HG02610 (cell line): ENCODE measurements at regions not wholly inside any gene's neighbourhood (a gene's known extent, or its start where the extent isn't known, plus 50 kb on each side); places are given as distances from the start of the nearest gene placed in this dataset.
"Not testable (repeated sequence)": the region's sequence is repeated elsewhere in the genome, so short reads cannot be mapped to it uniquely, and the experiment has no call there.

Source experiments
- ATAC-seq: cut with Tn5 transposase; IDR thresholded peaks from one replicate; pipeline ENCODE4 v1.9.1; 2021; ENCODE audit warnings: mild to moderate bottlenecking, moderate library complexity; ENCODE audit not compliant: unreplicated experiment

DNA sequence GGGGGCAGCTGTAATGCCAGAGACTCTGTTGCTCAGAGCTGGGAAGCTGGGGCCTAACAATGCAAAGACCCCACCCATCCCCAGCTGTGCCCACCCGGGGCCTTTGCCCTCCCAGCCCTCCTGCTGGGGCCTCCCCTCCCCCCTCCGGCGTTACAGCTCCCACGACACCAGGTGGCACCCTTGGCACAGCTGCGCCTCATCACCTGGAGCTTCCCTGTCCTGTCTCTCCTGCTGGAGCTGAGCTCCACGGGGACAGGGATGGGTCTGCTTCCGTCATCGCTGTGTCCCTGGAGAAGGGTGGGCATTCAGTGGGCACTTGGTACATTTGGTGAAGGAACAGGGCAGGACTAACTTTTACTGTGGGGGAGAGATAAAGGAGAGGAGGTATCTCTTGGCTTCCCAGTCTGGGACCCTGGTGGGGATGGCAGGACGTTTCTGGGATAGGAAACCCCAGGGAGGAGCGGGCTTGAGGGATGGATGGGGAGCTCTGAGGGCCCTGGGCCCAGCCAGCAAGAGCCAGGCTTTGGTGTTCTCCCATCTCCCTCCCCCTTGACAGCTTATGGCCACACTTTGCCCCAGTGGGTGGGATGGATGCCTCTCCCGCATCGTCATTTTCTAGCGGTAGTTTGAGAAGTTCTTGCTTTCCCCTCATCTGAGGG, 453.2 kb downstream of the PTPRU start:
- ATAC-seq: no peak

DNA sequence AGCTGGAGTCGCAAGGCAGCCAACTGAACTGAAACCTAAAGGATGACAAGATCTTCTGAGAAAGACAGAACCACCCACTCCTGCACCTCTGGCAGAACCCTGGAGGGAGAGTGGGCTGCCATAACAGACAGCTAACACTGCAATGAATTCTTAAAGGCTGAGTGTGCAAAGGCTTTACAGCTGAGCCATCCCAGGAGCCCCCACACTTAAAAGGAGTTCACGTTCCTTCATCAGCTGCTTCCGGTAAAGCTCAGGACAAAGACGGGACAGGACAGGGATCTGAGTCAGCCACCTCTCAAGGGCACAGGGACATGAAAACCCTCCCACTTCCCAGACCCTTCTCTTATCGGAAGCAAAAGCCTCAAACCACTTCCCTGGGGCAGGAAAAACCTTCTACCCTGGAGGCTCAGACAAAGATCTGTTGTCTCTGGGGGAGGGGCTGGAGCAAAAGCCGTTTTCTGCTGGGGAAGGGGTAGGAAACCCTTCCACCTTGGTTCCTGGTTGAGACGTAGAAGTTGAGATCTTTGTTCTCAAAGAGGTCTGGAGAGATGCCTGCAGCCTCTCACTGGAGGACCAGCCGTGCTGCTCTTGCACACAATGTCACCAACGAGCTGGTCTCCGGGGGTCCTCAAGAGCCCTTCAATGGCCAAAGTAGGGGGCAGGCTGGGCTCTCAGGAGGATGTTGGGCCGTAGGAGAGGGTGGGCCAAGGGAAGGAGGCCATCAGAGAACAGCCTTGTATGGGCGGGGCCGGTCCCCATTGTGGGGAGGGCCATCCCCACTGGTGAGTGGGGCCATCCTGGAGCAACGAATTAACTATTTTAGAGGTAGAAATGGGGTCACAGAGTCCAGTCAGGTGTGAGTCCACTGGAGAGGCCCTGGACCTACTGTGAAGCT, 452.4 kb downstream of the PTPRU start:
- ATAC-seq: no peak

DNA sequence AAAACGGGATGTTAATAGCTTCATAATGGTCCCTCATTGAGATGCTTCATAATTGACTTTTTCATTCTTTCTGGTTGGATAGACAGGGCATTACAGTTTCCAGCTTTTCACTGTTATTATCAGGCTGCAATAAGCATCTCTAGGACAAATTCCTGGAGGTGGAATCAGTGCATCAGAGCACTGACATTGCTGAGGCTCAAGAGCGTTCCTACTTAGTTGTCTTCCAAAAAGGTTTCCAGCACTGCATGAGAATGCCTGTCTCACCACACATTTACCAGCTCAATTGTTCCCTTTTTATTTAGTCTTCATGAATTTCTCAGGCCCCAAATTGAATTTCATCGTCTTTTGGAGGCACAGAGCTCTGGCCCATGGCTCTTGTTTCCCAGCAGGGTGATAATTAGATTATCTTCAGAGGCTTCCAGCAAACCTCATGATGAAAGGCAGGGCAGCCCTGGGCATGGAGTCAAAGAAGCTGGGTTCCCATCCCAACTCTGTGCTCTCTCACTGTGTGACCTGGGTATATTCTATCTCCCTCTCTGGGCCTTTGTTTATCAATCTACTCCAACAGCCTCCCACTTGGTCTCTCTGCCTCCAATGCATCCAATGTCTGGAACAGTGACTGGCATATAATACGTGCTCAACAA, 451.4 kb downstream of the PTPRU start:
- no peak for ATAC-seq

- ATAC-seq: no peak
These were observed 450.8 kb downstream of the PTPRU start for GRCh38 chr1:29687166-29687565.

- no peak for ATAC-seq
These were observed 449.9 kb downstream of the PTPRU start for GRCh38 chr1:29686012-29686930.

- no peak for ATAC-seq
These were observed 449.1 kb downstream of the PTPRU start for GRCh38 chr1:29685387-29685786.

GRCh38 chr1:29684141-29684540, 447.8 kb downstream of the PTPRU start:
- ATAC-seq: no peak

DNA sequence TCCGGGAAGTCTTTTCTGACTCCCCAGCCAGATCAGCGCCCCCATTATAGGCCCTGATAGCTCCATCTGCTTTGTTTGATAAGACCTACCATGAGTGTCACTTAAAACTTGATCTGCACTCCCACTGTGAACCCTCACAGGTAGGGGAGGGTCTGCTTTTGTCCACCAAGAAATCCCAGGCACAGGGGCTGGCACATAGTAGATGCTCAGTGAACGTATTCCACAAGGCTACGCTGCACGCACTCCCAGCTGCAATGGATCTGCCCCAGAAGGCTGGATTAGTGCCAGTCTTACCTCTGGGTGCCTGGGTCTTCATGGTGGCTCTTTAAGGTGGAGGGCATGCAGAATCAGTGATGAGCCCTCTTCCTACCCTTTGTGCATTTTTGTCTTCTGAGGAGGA, 447.1 kb downstream of the PTPRU start:
- no peak for ATAC-seq

DNA sequence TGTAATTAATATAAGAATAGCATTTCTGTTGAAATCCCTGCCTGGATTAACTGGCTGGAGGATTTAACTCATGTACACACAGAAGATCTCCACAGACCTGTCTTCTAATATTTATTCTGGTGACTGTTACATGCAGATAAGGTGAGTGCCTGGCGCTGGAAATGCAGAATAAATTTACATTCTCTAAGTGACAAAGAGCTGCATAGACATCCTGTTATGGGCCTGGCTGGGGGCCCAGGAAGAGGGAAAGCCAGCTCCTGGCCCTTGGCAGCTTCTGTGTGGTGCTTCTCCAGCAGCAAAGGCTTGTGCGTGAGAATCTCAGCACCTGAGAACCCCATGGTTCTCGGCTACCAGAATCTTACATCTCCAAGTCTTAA, 446.6 kb downstream of the PTPRU start:
- ATAC-seq: no peak

DNA sequence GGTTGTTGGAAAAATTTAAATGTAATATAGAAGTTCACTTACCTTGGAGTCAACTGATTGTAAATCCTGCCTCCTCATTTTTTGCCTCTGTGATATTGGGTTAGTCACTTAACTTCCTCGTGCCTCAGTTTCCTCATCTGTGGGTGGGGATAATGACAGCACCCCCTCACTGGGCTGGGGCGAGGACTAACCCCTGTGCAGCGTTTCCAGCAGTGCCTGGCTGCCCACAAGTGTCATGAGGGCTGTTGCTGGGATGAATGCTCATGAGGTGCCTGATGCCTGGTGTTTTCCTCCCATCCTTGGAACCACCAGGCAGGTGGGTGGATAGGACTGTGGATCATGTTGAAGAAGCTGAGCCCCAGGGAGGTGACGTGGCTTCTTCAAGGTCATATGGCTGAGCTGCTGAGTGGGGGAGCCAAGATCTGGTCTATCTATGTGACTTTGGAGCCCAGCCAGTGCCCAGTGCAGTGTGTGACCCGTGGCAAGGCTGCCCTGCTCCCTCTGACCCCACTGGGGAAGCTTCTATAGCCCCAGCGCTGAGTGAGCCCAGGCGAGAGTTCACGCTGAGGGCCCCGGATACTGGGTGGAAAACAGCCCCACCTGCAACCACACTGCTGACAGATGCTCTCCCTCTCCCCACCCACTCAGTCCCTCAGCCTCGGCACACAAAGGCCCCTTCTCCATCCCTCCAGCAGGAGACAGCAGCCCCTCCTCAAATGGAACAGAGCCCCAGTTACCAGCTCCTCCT, 446.0 kb downstream of the PTPRU start:
- ATAC-seq: no peak

- ATAC-seq: not testable (repeated sequence)
These were observed 445.1 kb downstream of the PTPRU start for GRCh38 chr1:29681416-29681815.

DNA sequence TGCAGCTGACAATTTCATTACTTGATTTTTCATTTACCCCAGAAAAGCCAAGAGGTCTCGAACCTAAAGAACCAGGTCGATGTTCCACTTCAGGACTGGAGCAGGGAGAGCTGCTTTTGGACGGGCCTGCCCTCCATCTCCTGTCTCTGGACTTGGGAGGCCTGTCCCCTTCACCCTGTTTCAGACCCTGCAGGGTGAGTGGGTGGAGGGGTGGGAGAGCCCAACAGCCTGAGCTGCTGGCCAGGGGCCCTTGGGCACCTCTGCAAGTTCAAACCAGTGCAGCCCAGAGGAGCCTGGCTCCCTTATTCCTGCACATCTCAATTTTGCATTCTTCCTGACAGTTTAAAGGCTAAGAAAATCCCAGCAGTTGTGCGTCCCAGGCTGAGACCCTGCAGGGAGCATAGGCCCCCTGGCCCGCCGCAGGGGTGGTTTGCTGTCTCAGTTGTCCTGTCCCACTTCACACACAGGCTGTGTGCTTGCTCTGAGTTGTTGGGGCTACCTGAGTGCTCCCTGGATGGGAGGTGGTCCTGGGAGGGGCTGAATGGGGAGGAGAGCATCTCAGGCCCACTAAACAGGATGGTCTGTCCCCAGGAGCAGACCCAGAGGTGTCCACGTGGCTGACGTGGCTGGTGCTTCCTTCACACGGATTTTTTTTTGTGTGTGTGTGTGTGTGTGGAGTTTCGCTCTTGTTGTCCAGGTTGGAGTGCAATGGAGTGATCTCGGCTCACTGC, 443.7 kb downstream of the PTPRU start:
- ATAC-seq: no peak

GRCh38 chr1:29679316-29679715, 443.0 kb downstream of the PTPRU start:
- ATAC-seq: no peak

- ATAC-seq: no peak
These were observed 441.0 kb downstream of the PTPRU start for GRCh38 chr1:29677028-29678024.

DNA sequence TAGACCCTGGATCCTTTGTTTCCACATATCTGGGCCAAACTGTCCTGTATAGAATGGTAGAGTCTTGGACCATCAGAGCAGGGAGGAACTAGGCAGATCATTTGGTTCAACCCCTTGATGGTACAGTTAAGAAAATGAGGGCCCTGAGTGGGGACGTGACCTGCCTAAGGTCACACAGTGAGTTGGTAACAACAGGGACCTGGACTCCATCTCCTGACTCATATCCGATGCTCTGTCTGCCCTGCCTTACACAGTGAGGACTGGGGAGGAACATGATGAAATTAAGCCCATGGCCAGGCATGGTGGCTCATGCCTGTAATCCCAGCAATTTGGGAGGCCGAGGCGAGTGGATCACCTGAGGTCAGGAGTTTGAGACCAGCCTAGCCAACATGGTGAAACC, 440.2 kb downstream of the PTPRU start:
- ATAC-seq: no peak

DNA sequence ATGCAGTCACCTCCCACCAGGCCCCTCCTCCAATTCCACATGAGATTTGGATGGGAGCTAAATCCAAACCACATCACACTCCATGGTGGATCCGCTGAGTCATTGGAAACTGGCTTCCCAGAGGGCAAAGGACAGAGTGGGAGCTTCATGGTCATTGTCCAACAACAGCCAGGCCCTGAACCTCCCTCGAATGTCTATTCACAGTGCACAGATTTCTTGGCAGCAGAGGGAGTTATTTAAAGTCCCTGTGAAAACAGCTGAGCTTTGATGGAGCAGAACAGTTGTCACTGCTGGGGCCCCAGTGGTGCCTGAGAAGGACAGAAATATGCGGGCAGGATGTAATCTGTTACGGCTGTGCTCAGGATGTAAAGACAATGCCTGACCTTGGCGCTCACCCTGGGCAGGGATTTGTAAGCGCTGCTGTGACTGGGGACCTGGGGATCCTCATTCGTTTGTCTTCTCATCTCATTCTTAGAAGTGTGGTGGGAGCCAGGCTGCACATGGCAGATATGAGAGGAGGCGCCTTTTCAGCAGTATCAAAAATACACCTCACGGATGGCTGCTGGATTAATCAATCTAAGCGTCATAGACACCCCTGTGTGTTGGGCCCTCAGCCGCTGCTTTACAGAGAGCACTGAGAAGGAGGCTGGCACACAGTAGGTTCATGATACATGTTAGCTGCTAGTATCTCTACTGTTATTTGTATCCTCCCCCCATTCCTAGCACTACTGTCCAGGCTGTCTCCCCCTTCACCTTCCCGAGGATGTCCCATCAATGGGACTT, 439.4 kb downstream of the PTPRU start:
- no peak for ATAC-seq

DNA sequence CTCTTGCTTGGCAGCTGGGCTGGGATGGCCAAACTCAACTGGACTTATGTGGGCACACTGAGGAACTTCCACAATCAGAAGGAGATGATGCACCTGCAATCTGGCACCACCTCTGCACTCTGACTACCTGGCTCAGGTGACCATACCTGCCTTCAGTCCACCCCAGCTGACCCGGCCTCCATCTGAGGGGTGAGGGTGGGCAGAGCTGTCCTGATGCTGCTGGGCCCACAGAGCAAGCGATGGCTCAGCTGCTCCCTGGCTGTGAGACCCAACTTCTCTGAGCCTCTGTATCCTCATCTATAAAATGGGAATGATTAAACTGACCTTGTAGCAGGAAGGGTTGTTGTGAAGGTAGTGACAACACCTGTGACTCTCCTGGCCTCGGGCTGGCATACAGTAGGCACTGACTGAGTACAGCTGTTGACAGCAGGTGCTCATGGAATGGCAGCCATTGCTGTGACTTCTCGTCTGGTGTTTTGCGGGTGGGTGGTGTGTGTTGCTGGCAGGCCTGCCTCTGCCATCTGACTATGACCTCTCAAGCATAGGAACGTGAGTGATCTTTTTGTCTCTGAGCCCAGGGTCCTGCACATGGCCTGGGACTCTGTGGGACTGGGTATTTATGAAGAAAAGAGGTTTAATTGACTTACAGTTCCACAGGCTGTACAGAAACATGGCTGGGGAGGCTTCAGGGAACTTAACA, 438.5 kb downstream of the PTPRU start:
- ATAC-seq: no peak
